HK-2 (cell line): ENCODE measurements at regions not wholly inside any gene's neighbourhood (a gene's known extent, or its start where the extent isn't known, plus 50 kb on each side); places are given as distances from the start of the nearest gene placed in this dataset.
"Not testable (repeated sequence)": the region's sequence is repeated elsewhere in the genome, so short reads cannot be mapped to it uniquely, and the experiment has no call there.

Source experiments
- DNase-seq: peaks from one replicate; pipeline ENCODE4 v3.0.0-alpha.2; 2018; ENCODE audit not compliant: unreplicated experiment

GRCh38 chr10:65270969-65271368, 1654.9 kb upstream of the LRRTM3 start:
- DNase-seq = no peak

GRCh38 chr10:65273115-65273514, 1652.7 kb upstream of the LRRTM3 start:
- no peak for DNase-seq

DNA sequence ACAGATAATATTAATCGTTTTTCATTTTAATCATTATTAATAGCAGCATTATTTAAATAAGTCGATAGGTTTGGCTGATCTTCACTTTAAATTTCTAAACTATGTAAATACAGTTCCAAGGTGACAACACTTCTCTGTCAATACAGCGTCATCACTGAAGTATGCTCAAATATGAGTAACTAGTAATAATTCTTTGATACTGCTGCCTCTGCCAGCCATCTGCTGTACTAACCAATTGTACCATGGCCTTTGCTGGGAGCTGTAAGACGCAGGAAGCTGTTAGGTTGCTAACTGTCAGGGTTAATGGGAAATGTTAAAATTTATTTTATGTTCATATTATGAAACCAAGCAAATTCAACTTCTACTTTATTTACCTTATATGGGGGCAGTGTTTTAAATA, 1650.5 kb upstream of the LRRTM3 start:
- DNase-seq = no peak

DNA sequence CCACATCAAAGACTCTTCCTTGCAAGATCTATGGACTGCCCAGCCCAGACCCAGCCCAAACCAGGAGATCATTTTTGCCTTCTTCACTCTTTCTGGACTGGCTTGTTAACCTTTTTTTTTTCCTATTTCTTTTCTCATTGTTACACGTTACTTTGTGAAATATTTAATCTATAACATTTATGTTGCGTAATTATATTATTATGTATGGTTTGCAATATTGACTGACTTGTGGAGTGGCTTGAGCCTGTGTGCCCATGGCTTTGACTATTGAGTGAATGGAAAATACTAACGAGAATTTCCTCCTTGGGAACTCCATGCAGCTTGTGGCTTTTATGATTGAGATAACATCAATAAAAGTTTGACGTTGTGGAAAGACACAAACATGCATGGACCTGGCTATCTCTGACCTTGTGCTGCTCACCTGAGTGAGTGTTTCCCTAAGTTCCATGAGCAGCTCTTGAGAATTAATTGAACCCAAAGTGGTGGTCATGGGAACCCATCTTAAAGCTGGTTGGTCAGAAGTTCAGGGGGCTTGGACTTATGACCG, 1641.3 kb upstream of the LRRTM3 start:
- DNase-seq = no peak

- DNase-seq = not testable (repeated sequence)
These were observed 1640.1 kb upstream of the LRRTM3 start for GRCh38 chr10:65285726-65286125.

- DNase-seq = no peak
These were observed 1634.5 kb upstream of the LRRTM3 start for GRCh38 chr10:65291286-65291685.

GRCh38 chr10:65292551-65292950, 1633.3 kb upstream of the LRRTM3 start:
- no peak for DNase-seq

GRCh38 chr10:65294329-65294728, 1631.5 kb upstream of the LRRTM3 start:
- DNase-seq = no peak

DNA sequence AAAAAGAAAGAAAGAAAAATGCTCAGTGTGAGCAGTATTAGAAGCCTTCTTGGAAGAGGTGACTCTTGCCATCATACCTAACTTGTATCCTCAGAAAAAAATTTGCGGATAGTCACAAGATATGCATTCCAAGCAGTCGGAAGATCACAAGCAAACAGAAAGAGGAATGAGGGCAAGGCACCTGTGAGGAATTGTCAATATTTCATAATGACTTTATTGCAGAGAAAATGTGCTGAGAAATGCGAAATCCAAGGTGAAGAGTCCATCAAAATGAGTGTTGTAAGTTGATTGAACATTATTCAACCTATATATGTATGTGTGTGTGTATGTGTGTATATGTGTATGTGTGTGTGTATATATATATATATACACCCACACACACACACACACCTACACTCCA, 1624.7 kb upstream of the LRRTM3 start:
- no peak for DNase-seq

GRCh38 chr10:65306201-65306600, 1619.6 kb upstream of the LRRTM3 start:
- DNase-seq = no peak

DNA sequence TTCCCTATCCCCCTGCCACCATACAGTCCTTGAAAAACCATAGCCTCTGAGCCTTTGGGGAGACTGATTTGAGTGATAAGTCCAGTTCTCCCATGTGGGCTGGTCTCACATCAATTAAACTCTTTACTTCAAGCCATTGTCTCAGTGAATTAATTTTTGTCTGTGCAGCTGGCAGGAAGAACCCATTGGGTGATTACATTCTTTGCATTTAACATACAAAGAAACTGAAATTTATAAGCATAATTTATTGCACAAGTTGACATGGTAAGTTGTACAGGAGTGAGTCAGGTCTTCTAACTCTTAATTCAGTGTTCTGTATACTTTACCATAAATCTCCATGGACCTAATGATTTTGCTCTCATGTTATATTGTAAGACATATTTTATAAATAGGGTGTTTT, 1613.0 kb upstream of the LRRTM3 start:
- no peak for DNase-seq

DNA sequence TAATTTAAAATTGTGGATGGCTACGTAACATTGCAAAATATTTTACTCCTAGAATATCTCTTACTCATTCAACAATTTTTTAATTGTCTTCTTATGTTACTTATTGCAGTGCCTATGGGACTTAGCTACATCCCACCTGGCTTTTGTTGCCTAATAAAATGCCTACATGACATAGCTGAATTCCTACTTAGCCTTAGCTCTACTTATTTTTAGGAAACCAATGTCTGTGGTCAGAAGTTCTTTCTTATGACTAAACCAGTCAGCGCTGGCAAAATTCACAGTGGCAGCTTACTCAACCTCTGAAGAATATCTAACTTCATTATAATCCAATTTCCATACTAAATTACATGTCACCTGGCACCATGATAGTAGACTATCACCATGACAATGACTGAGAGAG, 1612.4 kb upstream of the LRRTM3 start:
- no peak for DNase-seq

DNA sequence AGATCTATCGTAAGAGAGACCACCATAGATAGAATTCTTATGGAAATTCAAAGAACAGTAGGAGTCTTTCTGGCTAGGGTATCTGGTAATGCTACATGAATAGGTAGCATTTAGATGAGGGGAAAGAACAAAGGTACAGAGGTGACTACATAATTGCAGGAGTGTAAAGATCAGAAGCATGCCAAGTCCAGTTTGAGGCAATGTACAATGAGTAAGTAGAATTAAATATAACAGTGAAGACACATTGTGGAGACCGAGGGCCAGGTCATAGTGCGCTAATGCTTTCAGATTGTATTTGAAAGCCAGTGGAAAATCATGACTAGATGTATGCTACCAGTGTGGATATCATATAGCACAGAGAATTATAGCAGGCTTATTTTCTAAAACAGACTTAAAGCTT, 1611.6 kb upstream of the LRRTM3 start:
- DNase-seq = no peak

DNA sequence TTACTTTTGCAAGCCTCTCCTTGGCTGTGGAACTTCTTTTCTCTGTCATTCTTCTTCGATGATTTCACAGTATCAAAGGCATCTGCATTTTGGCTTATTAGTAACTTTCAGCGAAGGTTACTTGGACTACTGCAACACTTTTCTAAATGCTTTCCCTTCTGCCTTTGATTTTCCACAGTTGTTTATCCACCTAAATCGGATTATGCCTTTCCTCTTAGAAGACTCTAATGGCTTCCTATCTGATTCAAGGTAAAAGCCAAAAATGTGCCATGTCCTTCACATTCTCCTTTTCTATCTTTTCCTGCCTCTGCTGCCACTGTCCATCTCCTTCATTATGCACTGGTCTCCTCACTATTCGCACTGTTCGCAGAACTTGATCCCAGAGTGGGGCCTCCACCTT, 1606.3 kb upstream of the LRRTM3 start:
- no peak for DNase-seq

DNA sequence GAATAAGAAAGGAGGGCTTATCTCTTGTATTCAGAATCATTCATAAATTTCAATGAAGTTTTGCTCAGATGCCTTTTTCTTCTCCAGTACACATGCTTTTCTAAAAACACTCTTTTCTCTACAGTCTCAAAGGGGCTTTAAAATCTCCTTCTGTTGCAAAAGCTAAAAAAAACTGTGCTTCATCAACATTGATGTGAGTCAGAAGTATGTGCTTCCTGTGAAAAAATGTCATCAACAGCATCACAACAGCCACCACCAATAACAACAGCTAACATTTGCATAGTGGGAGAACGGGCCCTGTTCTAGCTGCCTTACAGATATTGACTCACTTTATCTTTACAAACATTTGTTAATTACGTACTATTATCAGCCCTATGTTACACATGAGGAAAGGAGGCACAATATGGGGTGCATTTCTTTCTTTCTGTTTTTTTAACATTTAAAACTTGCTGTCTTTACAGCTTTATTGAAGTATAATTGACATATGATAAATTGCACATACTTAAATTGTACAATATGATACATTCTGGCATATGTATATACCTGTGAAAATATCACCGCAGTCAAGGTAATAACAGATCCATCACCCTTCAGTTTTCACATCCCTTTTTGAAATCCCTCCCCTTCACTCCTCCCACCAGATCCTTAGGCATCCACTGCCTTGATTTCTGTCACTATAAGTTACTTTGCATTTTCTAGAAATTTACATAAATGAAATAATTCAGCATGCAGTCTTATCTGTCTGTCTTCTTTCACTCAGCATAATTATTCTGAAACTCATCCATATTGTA, 1605.4 kb upstream of the LRRTM3 start:
- no peak for DNase-seq

DNA sequence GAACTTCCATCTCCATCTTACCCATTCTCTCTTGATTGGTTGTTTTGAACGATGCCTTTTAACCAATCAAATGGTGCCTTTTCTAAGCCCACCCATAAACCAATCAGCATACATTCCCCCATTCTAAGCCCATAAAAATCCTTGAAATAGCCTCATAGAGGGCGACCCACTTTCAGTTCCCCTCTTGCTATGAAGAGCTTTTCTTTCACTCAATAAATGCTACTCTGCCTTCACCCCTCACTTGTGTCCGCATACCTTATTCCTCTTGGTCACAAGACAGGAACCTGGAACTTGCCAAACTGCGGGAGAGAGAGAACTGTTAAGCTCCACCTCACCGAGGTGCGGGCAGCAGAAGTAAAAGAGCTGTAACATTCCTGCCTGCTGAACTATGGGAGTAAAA, 1602.0 kb upstream of the LRRTM3 start:
- no peak for DNase-seq

DNA sequence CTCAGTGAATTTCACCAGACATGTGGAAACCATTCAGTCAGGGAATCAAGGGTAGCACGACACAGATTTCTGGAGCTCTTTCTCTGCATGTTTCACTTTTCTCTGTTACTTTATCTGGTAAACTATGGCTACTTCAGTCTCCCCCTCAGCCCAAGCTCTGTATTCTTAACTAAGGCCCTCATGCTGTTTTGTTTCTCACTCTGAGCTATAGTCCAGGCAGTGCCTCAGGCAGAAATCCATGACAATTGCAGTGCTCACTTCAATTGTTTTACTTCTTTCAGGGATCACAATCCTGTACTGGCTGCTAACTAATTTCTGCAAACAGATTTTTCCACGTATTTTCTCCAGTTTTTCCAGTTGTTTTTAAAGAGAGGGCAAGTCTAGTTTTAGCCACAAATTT, 1599.9 kb upstream of the LRRTM3 start:
- DNase-seq = no peak

- DNase-seq = no peak
These were observed 1597.3 kb upstream of the LRRTM3 start for GRCh38 chr10:65328486-65328885.

DNA sequence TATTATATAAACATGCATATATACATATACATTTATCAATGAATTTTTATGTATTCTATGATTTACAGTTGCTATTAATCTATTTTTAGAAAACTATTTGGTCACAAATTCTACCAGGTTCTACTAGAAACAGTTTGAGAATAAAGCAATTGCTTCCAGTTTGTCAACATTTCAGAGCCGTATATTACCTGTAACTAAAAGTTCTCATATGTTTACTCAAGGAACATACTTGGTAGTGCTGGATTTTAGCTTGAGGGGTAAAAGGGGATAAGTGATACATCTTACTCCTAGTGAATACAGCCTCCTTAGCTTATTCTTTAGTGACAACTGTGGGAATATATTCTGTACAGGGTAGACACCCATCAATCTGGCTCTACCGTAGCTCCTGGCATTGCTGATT, 1590.5 kb upstream of the LRRTM3 start:
- DNase-seq = no peak

DNA sequence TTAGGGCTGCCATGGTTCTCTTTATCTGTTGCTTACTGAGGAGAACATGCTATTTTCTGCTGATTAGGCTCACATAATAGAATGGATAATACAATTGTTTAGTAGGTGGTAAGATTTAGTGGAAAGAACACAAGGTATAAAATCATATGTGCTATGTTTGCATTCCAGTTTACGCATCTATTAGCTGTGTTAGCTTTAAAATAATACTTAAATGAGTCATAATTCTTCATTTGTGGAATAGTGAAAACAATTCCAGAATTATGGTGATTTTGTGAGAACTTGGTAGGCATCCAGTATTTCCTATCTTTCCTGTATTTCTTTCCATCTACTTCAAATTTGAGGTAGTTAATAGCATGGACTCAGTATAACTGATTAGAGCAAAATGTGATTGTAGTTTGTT, 1585.5 kb upstream of the LRRTM3 start:
- DNase-seq = no peak

GRCh38 chr10:65341323-65341925, 1584.4 kb upstream of the LRRTM3 start:
- DNase-seq = no peak

- no peak for DNase-seq
These were observed 1583.6 kb upstream of the LRRTM3 start for GRCh38 chr10:65342245-65342644.

GRCh38 chr10:65346466-65346865, 1579.4 kb upstream of the LRRTM3 start:
- no peak for DNase-seq
